ENCODE measurements at regions not wholly inside any gene's neighbourhood (a gene's known extent, or its start where the extent isn't known, plus 50 kb on each side); places are given as distances from the start of the nearest gene placed in this dataset.

- no peak for DNase-seq
Measured at GRCh38 chr18:41829647-41830516, 125.2 kb upstream of the PIK3C3 start.

GRCh38 chr18:41828137-41828536 is 126.9 kb upstream of the PIK3C3 start:
- no peak for DNase-seq

GRCh38 chr18:41820784-41821183 is 134.2 kb upstream of the PIK3C3 start:
- DNase-seq, result no peak

- no peak for DNase-seq
Measured at GRCh38 chr18:41818381-41819355, 136.4 kb upstream of the PIK3C3 start.

GRCh38 chr18:41814651-41815050 is 140.4 kb upstream of the PIK3C3 start:
- DNase-seq, result no peak

GRCh38 chr18:41809652-41810051 is 145.4 kb upstream of the PIK3C3 start:
- peak in 1 of 2 experiments; percentile 53 for DNase-seq

GRCh38 chr18:41805341-41805740 is 149.7 kb upstream of the PIK3C3 start:
- no peak for DNase-seq

- no peak for DNase-seq
Measured at GRCh38 chr18:41798879-41799278, 156.2 kb upstream of the PIK3C3 start.

GRCh38 chr18:41790687-41791086 is 164.3 kb upstream of the PIK3C3 start:
- DNase-seq, result no peak

GRCh38 chr18:41789001-41789400 is 166.0 kb upstream of the PIK3C3 start:
- no peak for DNase-seq

- no peak for DNase-seq
Measured at GRCh38 chr18:41783879-41784278, 171.2 kb upstream of the PIK3C3 start.

- DNase-seq, result no peak
Measured at GRCh38 chr18:41783065-41783818, 171.8 kb upstream of the PIK3C3 start.

GRCh38 chr18:41771973-41772372 is 183.1 kb upstream of the PIK3C3 start:
- DNase-seq, result no peak

GRCh38 chr18:41769265-41769664 is 185.8 kb upstream of the PIK3C3 start:
- no peak for DNase-seq

GRCh38 chr18:41768467-41768866 is 186.6 kb upstream of the PIK3C3 start:
- DNase-seq, result no peak

- DNase-seq, result peak in 1 of 2 experiments; percentile 25
Measured at GRCh38 chr18:41767960-41768359, 187.1 kb upstream of the PIK3C3 start.

GRCh38 chr18:41765460-41765859 is 189.6 kb upstream of the PIK3C3 start:
- no peak for DNase-seq

- no peak for DNase-seq
Measured at GRCh38 chr18:41763361-41763760, 191.7 kb upstream of the PIK3C3 start.

- no peak for DNase-seq
Measured at GRCh38 chr18:41761333-41762018, 193.6 kb upstream of the PIK3C3 start.

- no peak for DNase-seq
Measured at GRCh38 chr18:41758534-41758933, 196.5 kb upstream of the PIK3C3 start.

GRCh38 chr18:41756141-41756540 is 198.9 kb upstream of the PIK3C3 start:
- DNase-seq, result no peak

- no peak for DNase-seq
Measured at GRCh38 chr18:41754332-41754731, 200.7 kb upstream of the PIK3C3 start.
